IMR-90 (cell line): ENCODE measurements at regions not wholly inside any gene's neighbourhood (a gene's known extent, or its start where the extent isn't known, plus 50 kb on each side); places are given as distances from the start of the nearest gene placed in this dataset.

Experiments used
- ATAC-seq: fragments of 200-7000 bp; cut with Tn5 transposase; 2 replicates; pipeline ENCODE4 v1.9.1; 2020; ENCODE audit warnings: low read depth, mild to moderate bottlenecking, moderate library complexity
- BruUV-seq: library from RNA; stranded (reverse); fragments of 400-500 nt; replicated peaks from 2 replicates; lab custom pipeline; 2021; lab: Mats Ljungman, UMichigan
- CTCF ChIA-PET: fragments of 300-600 bp; formaldehyde crosslinking; extraction: SDS; loops from one replicate; lab custom pipeline; 2021; ENCODE audit warnings: antibody characterized with exemption; lab: Yijun Ruan, JAX
- POLR2A ChIA-PET: fragments of 300-600 bp; sonication (Branson Sonifier 250); formaldehyde crosslinking; loops from one replicate; lab custom pipeline; 2022; ENCODE audit warnings: antibody characterized with exemption; ENCODE audit not compliant: unreplicated experiment; lab: Charles Lee
- DNase-seq: peaks from one replicate; pipeline ENCODE4 v3.0.0; 2013
- H2AFZ ChIP-seq: replicated peaks from 2 replicates; pipeline ENCODE3; 2013; ENCODE audit warnings: low read length, mild to moderate bottlenecking; ENCODE audit not compliant: poor library complexity
- H2AK5ac ChIP-seq: 2 replicates; pipeline ENCODE4 v1.6.1; 2013; ENCODE audit warnings: low read depth, low read length, inconsistent platforms
- H2AK9ac ChIP-seq: replicated peaks from 2 replicates; pipeline ENCODE3; 2013; ENCODE audit warnings: mild to moderate bottlenecking, low read depth, low read length, moderate library complexity; ENCODE audit not compliant: poor library complexity
- H2BK120ac ChIP-seq: 2 replicates; pipeline ENCODE4 v1.6.1; 2013; ENCODE audit warnings: low read depth, low read length, inconsistent platforms
- H2BK15ac ChIP-seq: 3 replicates; pipeline ENCODE4 v1.6.1; 2013; ENCODE audit warnings: low read depth, low read length, inconsistent platforms
- H2BK20ac ChIP-seq: 2 replicates; pipeline ENCODE4 v1.6.1; 2013; ENCODE audit warnings: low read depth, mild to moderate bottlenecking, inconsistent platforms, low read length, moderate library complexity
- H2BK5ac ChIP-seq: 2 replicates; pipeline ENCODE4 v1.6.1; 2013; ENCODE audit warnings: mild to moderate bottlenecking, low read depth, low read length, inconsistent platforms; ENCODE audit not compliant: poor library complexity, severe bottlenecking
- H3K14ac ChIP-seq: replicated peaks from 2 replicates; pipeline ENCODE4 v1.6.1; 2013; ENCODE audit warnings: low read depth, low read length, inconsistent platforms
- H3K18ac ChIP-seq: 2 replicates; pipeline ENCODE4 v1.6.1; 2013; ENCODE audit warnings: low read depth, low read length, control low read depth
- H3K23ac ChIP-seq: 2 replicates; pipeline ENCODE4 v1.6.1; 2013; ENCODE audit warnings: low read depth, low read length, inconsistent platforms
- H3K27ac ChIP-seq: 2 replicates; pipeline ENCODE4 v1.5.1; 2013; ENCODE audit warnings: mild to moderate bottlenecking, control low read depth, low read length; ENCODE audit not compliant: insufficient read depth
- H3K27me3 ChIP-seq: 2 replicates; pipeline ENCODE4 v1.6.1; 2013; ENCODE audit warnings: low read length; ENCODE audit not compliant: control insufficient read depth, insufficient read depth
- H3K36me3 ChIP-seq: 2 replicates; pipeline ENCODE4 v1.6.1; 2013; ENCODE audit warnings: low read length, mixed read lengths; ENCODE audit not compliant: control insufficient read depth, insufficient read depth
- H3K4ac ChIP-seq: 2 replicates; pipeline ENCODE4 v1.6.1; 2013; ENCODE audit warnings: low read depth, low read length, inconsistent platforms
- H3K4me1 ChIP-seq: 2 replicates; pipeline ENCODE4 v1.6.1; 2013; ENCODE audit warnings: low read length, mixed read lengths; ENCODE audit not compliant: control insufficient read depth, insufficient read depth
- H3K4me2 ChIP-seq: 2 replicates; pipeline ENCODE4 v1.6.1; 2013; ENCODE audit warnings: low read depth, mild to moderate bottlenecking, control low read depth, low read length, moderate library complexity
- H3K4me3 ChIP-seq: 2 replicates; pipeline ENCODE4 v1.5.1; 2013; ENCODE audit warnings: low read depth, mild to moderate bottlenecking, control low read depth, low read length, moderate library complexity; ENCODE audit not compliant: insufficient read depth
- H3K56ac ChIP-seq: 2 replicates; pipeline ENCODE4 v1.6.1; 2013; ENCODE audit warnings: low read length, inconsistent platforms; ENCODE audit not compliant: insufficient read depth; ENCODE audit errors: extremely low read depth
- H3K79me1 ChIP-seq, 2 experiments: 2 replicates each; pipeline ENCODE4 v1.6.1; 2013; ENCODE audit warnings: low read length in 2 of 2, inconsistent platforms in 1 of 2, low read depth in 1 of 2
- H3K9ac ChIP-seq: 2 replicates; pipeline ENCODE4 v1.6.1; 2013; ENCODE audit warnings: low read depth, low read length, control low read depth
- H3K9me1 ChIP-seq: 2 replicates; pipeline ENCODE4 v1.6.1; 2013; ENCODE audit warnings: low read length, inconsistent platforms; ENCODE audit not compliant: insufficient read depth
- H3K9me3 ChIP-seq: 2 replicates; pipeline ENCODE4 v1.6.1; 2013; ENCODE audit warnings: low read length; ENCODE audit not compliant: control insufficient read depth, insufficient read depth
- H4K20me1 ChIP-seq: 2 replicates; pipeline ENCODE4 v1.6.1; 2013; ENCODE audit warnings: low read length, inconsistent platforms; ENCODE audit not compliant: insufficient read depth
- H4K5ac ChIP-seq: 2 replicates; pipeline ENCODE4 v1.6.1; 2013; ENCODE audit warnings: mild to moderate bottlenecking, low read depth, low read length, control low read depth
- H4K8ac ChIP-seq, 2 experiments: 2 replicates each; pipeline ENCODE4 v1.6.1; 2013; ENCODE audit warnings: low read depth in 2 of 2, low read length in 2 of 2, control low read depth in 1 of 2, inconsistent platforms in 1 of 2
- H4K91ac ChIP-seq: 2 replicates; pipeline ENCODE4 v1.6.1; 2013; ENCODE audit warnings: low read depth, low read length, inconsistent platforms; ENCODE audit not compliant: insufficient read depth
- BHLHE40 ChIP-seq: fragments of 150-350 bp; IDR thresholded peaks from 2 replicates; pipeline ENCODE4 v1.6.1; 2016; ENCODE audit warnings: mild to moderate bottlenecking, low read depth, low read length
- ELK1 ChIP-seq: fragments of 150-350 bp; IDR thresholded peaks from 2 replicates; pipeline ENCODE4 v1.6.1; 2016; ENCODE audit warnings: low read depth, mild to moderate bottlenecking, low read length, moderate library complexity, borderline replicate concordance
- MAFK ChIP-seq: IDR thresholded peaks from 2 replicates; pipeline ENCODE4 v1.6.1; 2012; ENCODE audit warnings: low read depth, low read length, improper control_type of control experiment
- MAZ ChIP-seq: IDR thresholded peaks from 2 replicates; pipeline ENCODE4 v1.6.1; 2012; ENCODE audit warnings: low read depth, mild to moderate bottlenecking, low read length, improper control_type of control experiment, moderate library complexity, borderline replicate concordance
- POLR2A ChIP-seq: IDR thresholded peaks from 2 replicates; pipeline ENCODE4 v1.6.1; 2012; ENCODE audit warnings: mild to moderate bottlenecking, low read depth, low read length
- RFX5 ChIP-seq: IDR thresholded peaks from 2 replicates; pipeline ENCODE4 v1.8.0; 2012; ENCODE audit warnings: low read depth, mild to moderate bottlenecking, low read length, moderate library complexity
- SMC3 ChIP-seq: fragments of 150-350 bp; IDR thresholded peaks from 2 replicates; pipeline ENCODE4 v1.6.1; 2016; ENCODE audit warnings: low read depth, mild to moderate bottlenecking, antibody characterized with exemption, low read length, moderate library complexity
- WGBS, 2 experiments: methylation state at CpG; one replicate each; pipeline versions ENCODE4 v1.1.5 to v1.1.7; 2013; ENCODE audit warnings: missing lambda C conversion rate in 2 of 2; ENCODE audit not compliant: insufficient read length in 1 of 2; ENCODE audit errors: extremely low coverage in 2 of 2; 5-methylcytosine and 5-hydroxymethylcytosine counted together
- dilution Hi-C: fragments of 300-500 bp; cut with HindIII; formaldehyde crosslinking; loops from one replicate; pipeline ENCODE4 v1.14.3; 2018; ENCODE audit warnings: low sequenced_read_pairs; ENCODE audit not compliant: unreplicated experiment
- in situ Hi-C: fragments of 300-500 bp; cut with MboI; formaldehyde crosslinking; loops from 3 replicates; pipeline ENCODE4 v1.14.3; 2019; ENCODE audit warnings: low sequenced_read_pairs, inconsistent platforms, mixed read lengths
- intact Hi-C: fragments of 100-400 bp; cut with micrococcal nuclease; formaldehyde crosslinking; loops from 2 replicates; pipeline ENCODE4 v1.10.0; 2022

GRCh38 chr1:234734412-234734835, 124.4 kb upstream of the IRF2BP2 start:
- WGBS, 2 experiments: 86% methylated on average over 4 of the region's 13 CpGs; no CpG with 5 or more reads in 1 of the 2 experiments
- BruUV-seq: no TSS peak
- H3K18ac ChIP-seq: no peak overlapping the region
- H3K56ac ChIP-seq: no peak overlapping the region
- intact Hi-C loops: no loop called here
- ATAC-seq: no peak
- no peak overlapping the region for H2AFZ ChIP-seq
- H3K9me1 ChIP-seq: peaks cover 20% of the 10 kb centered on the region
- no peaks in the 10 kb centered on the region for H3K9me3 ChIP-seq
- CTCF ChIA-PET: interaction anchor here (1.1 kb wide), 1 partner anchor 17 kb away, joined by 3 read pairs; no protein-coding TSS in a partner anchor
- no peak overlapping the region for H4K8ac ChIP-seq
- no peak overlapping the region for H3K4me3 ChIP-seq
- H3K14ac ChIP-seq: no peak overlapping the region
- no peak overlapping the region for H3K23ac ChIP-seq
- no peak overlapping the region for H3K27ac ChIP-seq
- TF ChIP-seq RFX5: no peak
- no peak for TF ChIP-seq BHLHE40
- no peak for TF ChIP-seq ELK1
- no peak for TF ChIP-seq MAFK
- no peak for TF ChIP-seq POLR2A
- no peak for TF ChIP-seq SMC3
- TF ChIP-seq MAZ: no peak
- dilution Hi-C loops: loop anchor here (25.0 kb wide), 1 partner anchor 103 kb away; no protein-coding TSS in a partner anchor
- no peaks in the 10 kb centered on the region for H3K79me1 ChIP-seq
- no peak overlapping the region for H2BK5ac ChIP-seq
- no peak overlapping the region for H4K5ac ChIP-seq
- POLR2A ChIA-PET: no interaction called here
- 0 out of 2 replicates have a peak overlapping the region, but pooled peaks have one; percentile 7 for H3K4ac ChIP-seq
- DNase-seq: no peak
- H2BK20ac ChIP-seq: no peak overlapping the region
- peaks cover 15% of the 10 kb centered on the region for H3K4me1 ChIP-seq
- no peak overlapping the region; the same call in 1 of the 2 replicates for H2AK5ac ChIP-seq
- no peaks in the 10 kb centered on the region for H4K20me1 ChIP-seq
- no peak overlapping the region; the same call in 2 of the 3 replicates for H2BK15ac ChIP-seq
- H3K9ac ChIP-seq: no peak overlapping the region
- no peak overlapping the region for H4K91ac ChIP-seq
- no peak overlapping the region for H2AK9ac ChIP-seq
- no peaks in the 10 kb centered on the region for H3K27me3 ChIP-seq
- no peaks in the 10 kb centered on the region for H3K36me3 ChIP-seq
- no peak overlapping the region for H2BK120ac ChIP-seq
- in situ Hi-C loops: no loop called here
- no peak overlapping the region for H3K4me2 ChIP-seq
